ENCODE measurements at regions not wholly inside any gene's neighbourhood (a gene's known extent, or its start where the extent isn't known, plus 50 kb on each side); places are given as distances from the start of the nearest gene placed in this dataset.

GRCh38 chr18:31258789-31259188 is 59.2 kb upstream of the DSG1 start:
- ChIA-PET POLR2A (no interaction called here), CTCF (no interaction called here)
- ATAC-seq (ENCODE audit: low read depth) (no peak), DNase-seq (no peak)
- no peak overlapping the region for H3K27ac Mint-ChIP-seq
- H3K4me3 Mint-ChIP-seq, result no peak overlapping the region
- H3K36me3 Mint-ChIP-seq (ENCODE audit: low read depth), result no peaks in the 10 kb centered on the region
- H3K27me3 Mint-ChIP-seq, result no peaks in the 10 kb centered on the region
- H3K4me1 Mint-ChIP-seq, result no peaks in the 10 kb centered on the region
- intact Hi-C loops (cut with micrococcal nuclease), result no loop called here
- TF ChIP-seq CTCF (IDR thresholded peaks at IDR 0.05), result no peak
- H3K9me3 Mint-ChIP-seq, result no peaks in the 10 kb centered on the region

GRCh38 chr18:31261792-31262582 is 56.0 kb upstream of the DSG1 start:
- no peaks in the 10 kb centered on the region for H3K4me1 Mint-ChIP-seq
- TF ChIP-seq CTCF (IDR thresholded peaks at IDR 0.05), result no peak
- CTCF ChIA-PET, result no interaction called here
- H3K9me3 Mint-ChIP-seq, result no peaks in the 10 kb centered on the region
- no peaks in the 10 kb centered on the region for H3K27me3 Mint-ChIP-seq
- H3K36me3 Mint-ChIP-seq (ENCODE audit: low read depth), result no peaks in the 10 kb centered on the region
- no peak overlapping the region for H3K4me3 Mint-ChIP-seq
- H3K27ac Mint-ChIP-seq, result no peak overlapping the region
- ATAC-seq (ENCODE audit: low read depth), result no peak
- intact Hi-C loops (cut with micrococcal nuclease), result no loop called here
- POLR2A ChIA-PET, result no interaction called here
- no peak for DNase-seq

GRCh38 chr18:31267823-31268481 is 50.0 kb upstream of the DSG1 start:
- CTCF ChIA-PET, result no interaction called here
- POLR2A ChIA-PET, result no interaction called here
- intact Hi-C loops (cut with micrococcal nuclease), result no loop called here

More at GRCh38 chr18:31267823-31268481, 50.0 kb upstream of the DSG1 start:
- DNase-seq (no peak), ATAC-seq (ENCODE audit: low read depth) (no peak)
- TF ChIP-seq CTCF (IDR thresholded peaks at IDR 0.05), result no peak
- no peaks in the 10 kb centered on the region for H3K36me3 Mint-ChIP-seq (ENCODE audit: low read depth)
- H3K4me3 Mint-ChIP-seq, result no peak overlapping the region
- no peak overlapping the region for H3K27ac Mint-ChIP-seq
- H3K27me3 Mint-ChIP-seq, result no peaks in the 10 kb centered on the region
- H3K4me1 Mint-ChIP-seq, result no peaks in the 10 kb centered on the region
- H3K9me3 Mint-ChIP-seq, result no peaks in the 10 kb centered on the region

All from activated B cell treated with CpG ODN at 0.5 μM for 24 hours (primary cell).